ENCODE measurements at regions not wholly inside any gene's neighbourhood (a gene's known extent, or its start where the extent isn't known, plus 50 kb on each side); places are given as distances from the start of the nearest gene placed in this dataset.

DNA sequence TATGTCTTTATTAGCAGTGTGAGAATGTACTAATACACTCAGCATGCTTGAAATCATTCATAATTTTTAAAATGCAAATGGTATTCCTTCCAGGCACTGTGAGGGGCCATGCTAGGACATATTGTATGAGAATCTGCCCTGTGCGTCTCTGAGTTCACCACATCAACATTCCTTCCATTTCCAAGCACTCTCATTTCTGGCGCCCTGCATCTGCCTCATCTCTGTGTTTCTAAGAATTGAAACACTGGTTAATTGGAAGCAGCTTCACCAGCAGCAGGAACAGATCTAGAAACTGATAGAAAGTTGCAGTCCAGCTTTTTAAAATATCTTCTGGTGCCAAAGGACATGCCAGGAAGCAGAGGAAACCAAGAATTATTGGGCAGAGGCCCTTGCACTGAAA lies 555.9 kb upstream of the DPP6 start:
- TF ChIP-seq POLR2A (IDR thresholded peaks at IDR 0.05) = no peak
- TF ChIP-seq, protein P1, sequence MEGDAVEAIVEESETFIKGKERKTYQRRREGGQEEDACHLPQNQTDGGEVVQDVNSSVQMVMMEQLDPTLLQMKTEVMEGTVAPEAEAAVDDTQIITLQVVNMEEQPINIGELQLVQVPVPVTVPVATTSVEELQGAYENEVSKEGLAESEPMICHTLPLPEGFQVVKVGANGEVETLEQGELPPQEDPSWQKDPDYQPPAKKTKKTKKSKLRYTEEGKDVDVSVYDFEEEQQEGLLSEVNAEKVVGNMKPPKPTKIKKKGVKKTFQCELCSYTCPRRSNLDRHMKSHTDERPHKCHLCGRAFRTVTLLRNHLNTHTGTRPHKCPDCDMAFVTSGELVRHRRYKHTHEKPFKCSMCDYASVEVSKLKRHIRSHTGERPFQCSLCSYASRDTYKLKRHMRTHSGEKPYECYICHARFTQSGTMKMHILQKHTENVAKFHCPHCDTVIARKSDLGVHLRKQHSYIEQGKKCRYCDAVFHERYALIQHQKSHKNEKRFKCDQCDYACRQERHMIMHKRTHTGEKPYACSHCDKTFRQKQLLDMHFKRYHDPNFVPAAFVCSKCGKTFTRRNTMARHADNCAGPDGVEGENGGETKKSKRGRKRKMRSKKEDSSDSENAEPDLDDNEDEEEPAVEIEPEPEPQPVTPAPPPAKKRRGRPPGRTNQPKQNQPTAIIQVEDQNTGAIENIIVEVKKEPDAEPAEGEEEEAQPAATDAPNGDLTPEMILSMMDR (IDR thresholded peaks at IDR 0.05) = no peak
- no peak for TF ChIP-seq POLR2AphosphoS5 (IDR thresholded peaks at IDR 0.05)
